RWPE1 (cell line): ENCODE measurements at regions not wholly inside any gene's neighbourhood (a gene's known extent, or its start where the extent isn't known, plus 50 kb on each side); places are given as distances from the start of the nearest gene placed in this dataset.

Experiments used
- CTCF ChIA-PET: fragments of 350-600 bp; sonication (Branson Sonifier 250); formaldehyde crosslinking; extraction: SDS; loops from one replicate; lab custom pipeline; 2021; lab: Yijun Ruan, JAX
- POLR2A ChIA-PET: fragments of 400-600 bp; formaldehyde crosslinking; extraction: SDS; loops from one replicate; lab custom pipeline; 2020; ENCODE audit warnings: antibody characterized with exemption; ENCODE audit not compliant: low non-redundant PET; lab: Yijun Ruan, JAX
- DNase-seq: peaks from one replicate; pipeline ENCODE4 v3.0.0; 2012; ENCODE audit warnings: low spot score
- H3K27ac ChIP-seq: fragments of 450-650 bp; 2 replicates; pipeline ENCODE4 v1.5.1; 2017
- TF ChIP-seq, protein P1 (sequence below): fragments of 450-650 bp; conservative IDR thresholded peaks from 2 replicates; pipeline ENCODE4 v1.5.1; 2017; ENCODE audit warnings: low read depth, mild to moderate bottlenecking

DNA sequence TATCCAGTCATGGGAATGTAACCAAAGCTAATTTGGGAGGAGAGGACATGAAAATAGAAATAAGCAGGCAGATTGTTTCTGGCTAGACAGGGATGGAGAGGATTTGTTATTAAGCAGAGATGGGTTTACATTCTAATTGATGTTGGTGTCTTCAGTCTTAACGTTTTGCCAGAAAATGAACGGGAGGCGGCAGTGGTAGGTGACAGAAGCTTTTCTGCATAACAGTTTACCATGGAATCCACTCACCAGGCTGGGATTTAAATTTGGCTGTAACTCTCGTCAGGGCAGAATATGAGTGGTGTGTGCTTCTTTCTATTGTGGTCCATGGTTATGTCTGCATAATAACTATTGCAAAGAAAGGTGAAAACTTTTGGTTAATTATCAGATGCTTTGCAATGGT lies 50.2 kb upstream of the OTX2 start:
- POLR2A ChIA-PET: no interaction called here
- DNase-seq: no peak
- no peak overlapping the region for H3K27ac ChIP-seq
- TF ChIP-seq, protein P1, sequence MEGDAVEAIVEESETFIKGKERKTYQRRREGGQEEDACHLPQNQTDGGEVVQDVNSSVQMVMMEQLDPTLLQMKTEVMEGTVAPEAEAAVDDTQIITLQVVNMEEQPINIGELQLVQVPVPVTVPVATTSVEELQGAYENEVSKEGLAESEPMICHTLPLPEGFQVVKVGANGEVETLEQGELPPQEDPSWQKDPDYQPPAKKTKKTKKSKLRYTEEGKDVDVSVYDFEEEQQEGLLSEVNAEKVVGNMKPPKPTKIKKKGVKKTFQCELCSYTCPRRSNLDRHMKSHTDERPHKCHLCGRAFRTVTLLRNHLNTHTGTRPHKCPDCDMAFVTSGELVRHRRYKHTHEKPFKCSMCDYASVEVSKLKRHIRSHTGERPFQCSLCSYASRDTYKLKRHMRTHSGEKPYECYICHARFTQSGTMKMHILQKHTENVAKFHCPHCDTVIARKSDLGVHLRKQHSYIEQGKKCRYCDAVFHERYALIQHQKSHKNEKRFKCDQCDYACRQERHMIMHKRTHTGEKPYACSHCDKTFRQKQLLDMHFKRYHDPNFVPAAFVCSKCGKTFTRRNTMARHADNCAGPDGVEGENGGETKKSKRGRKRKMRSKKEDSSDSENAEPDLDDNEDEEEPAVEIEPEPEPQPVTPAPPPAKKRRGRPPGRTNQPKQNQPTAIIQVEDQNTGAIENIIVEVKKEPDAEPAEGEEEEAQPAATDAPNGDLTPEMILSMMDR: no peak
- CTCF ChIA-PET: no interaction called here
